ENCODE measurements at regions not wholly inside any gene's neighbourhood (a gene's known extent, or its start where the extent isn't known, plus 50 kb on each side); places are given as distances from the start of the nearest gene placed in this dataset.
"Not testable (repeated sequence)": the region's sequence is repeated elsewhere in the genome, so short reads cannot be mapped to it uniquely, and the experiment has no call there.

GRCh38 chr2:173511942-173512341 lies 157.3 kb downstream of the CDCA7 start:
- Histone ChIP-seq H3K27me3 (ENCODE audit: control insufficient read depth, insufficient read depth, low read length, poor library complexity, severe bottlenecking) (no peaks in the 10 kb centered on the region), H3K9me3 (ENCODE audit: control insufficient read depth, low read length) (no peaks in the 10 kb centered on the region), H3K27ac (ENCODE audit: insufficient read depth, low read depth, low read length, poor library complexity, severe bottlenecking) (no peak overlapping the region), H3K4me1 (ENCODE audit: control insufficient read depth, insufficient read depth, low read length) (no peaks in the 10 kb centered on the region), H3K4me3 (ENCODE audit: insufficient read depth, low read depth, low read length) (no peak overlapping the region), H3K36me3 (ENCODE audit: control insufficient read depth, insufficient read depth, low read length) (no peaks in the 10 kb centered on the region)
- WGBS, 2 experiments, result 79 to 84% methylated on average over 1 of the region's 1 CpG

DNA sequence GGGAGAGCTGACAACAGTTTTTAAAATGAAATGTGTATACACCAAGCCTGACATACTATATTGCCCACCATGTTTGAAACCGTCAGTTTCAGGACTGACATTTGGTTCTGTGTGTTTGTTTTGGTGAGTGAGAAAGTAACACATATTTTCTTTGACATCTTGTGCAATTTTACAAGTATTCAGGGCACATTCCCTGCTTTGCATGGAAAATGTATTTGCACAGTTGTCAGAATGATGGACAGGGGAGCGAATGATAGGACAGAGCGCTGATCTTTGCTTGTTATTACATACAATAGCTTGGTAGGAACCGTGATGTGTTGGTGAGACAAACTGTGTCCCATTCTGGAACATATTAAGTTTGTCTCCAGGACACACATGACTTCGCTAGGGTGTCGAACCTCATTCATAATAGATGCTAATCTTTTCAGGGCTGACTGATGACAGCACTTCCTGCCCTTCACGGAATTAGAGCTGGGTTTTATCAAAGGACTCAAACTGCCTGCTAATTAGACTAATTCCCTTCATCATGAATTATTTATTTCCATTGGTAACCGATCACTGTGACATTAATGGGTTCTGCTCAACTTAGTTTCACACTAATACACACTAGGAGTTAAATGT lies 158.5 kb downstream of the CDCA7 start:
- 91 to 92% methylated on average over 7 to 8 of the region's 8 CpGs for WGBS, 2 experiments
- Histone ChIP-seq H3K4me3 (ENCODE audit: insufficient read depth, low read depth, low read length) (no peak overlapping the region), H3K36me3 (ENCODE audit: control insufficient read depth, insufficient read depth, low read length) (no peaks in the 10 kb centered on the region), H3K4me1 (ENCODE audit: control insufficient read depth, insufficient read depth, low read length) (no peaks in the 10 kb centered on the region), H3K27ac (ENCODE audit: insufficient read depth, low read depth, low read length, poor library complexity, severe bottlenecking) (no peak overlapping the region), H3K27me3 (ENCODE audit: control insufficient read depth, insufficient read depth, low read length, poor library complexity, severe bottlenecking) (no peaks in the 10 kb centered on the region), H3K9me3 (ENCODE audit: control insufficient read depth, low read length) (no peaks in the 10 kb centered on the region)

- no peaks in the 10 kb centered on the region for H3K4me1 ChIP-seq (ENCODE audit: control insufficient read depth, insufficient read depth, low read length)
- WGBS, 2 experiments, result 100% methylated on average over 2 of the region's 2 CpGs
- no peak overlapping the region for H3K27ac ChIP-seq (ENCODE audit: insufficient read depth, low read depth, low read length, poor library complexity, severe bottlenecking)
- H3K36me3 ChIP-seq (ENCODE audit: control insufficient read depth, insufficient read depth, low read length), result no peaks in the 10 kb centered on the region
- no peaks in the 10 kb centered on the region for H3K9me3 ChIP-seq (ENCODE audit: control insufficient read depth, low read length)
- H3K4me3 ChIP-seq (ENCODE audit: insufficient read depth, low read depth, low read length), result no peak overlapping the region
- H3K27me3 ChIP-seq (ENCODE audit: control insufficient read depth, insufficient read depth, low read length, poor library complexity, severe bottlenecking), result no peaks in the 10 kb centered on the region
These were observed 166.2 kb downstream of the CDCA7 start for GRCh38 chr2:173520918-173521317.

DNA sequence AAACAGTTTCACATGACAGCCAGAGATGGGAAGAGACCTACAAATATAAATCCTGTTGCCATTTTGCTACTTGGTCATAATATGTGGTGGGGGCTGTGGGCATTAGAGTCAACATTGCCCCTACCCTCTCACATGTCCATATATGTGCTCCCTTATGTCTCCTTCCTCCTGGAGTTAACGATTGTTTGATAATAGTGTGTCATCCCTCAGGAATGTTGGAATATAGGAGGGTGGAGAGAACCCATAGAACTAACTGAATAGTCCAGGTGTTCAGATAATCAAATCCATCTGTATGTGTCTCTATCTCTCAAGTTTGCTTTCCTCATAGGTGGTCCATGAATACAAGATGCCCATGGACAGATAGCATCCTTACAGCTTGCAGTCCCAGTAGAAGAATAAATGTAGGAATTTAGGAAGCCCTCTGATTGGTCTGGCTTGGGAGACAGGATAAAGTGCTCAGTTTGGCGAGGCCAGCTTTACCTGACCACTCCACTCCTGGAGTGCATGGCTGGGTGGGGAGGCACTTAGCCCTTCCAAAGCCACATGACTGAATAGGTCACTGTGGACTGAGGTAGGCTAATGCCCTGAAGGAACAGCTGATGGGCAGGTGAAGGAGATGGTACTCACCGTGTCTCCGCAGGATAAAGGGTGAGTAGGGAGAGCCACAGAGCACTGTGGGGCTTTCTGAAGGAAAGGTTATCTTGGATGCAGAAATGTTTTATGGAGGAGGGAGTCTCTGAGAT lies 166.9 kb downstream of the CDCA7 start:
- Histone ChIP-seq H3K27ac (ENCODE audit: insufficient read depth, low read depth, low read length, poor library complexity, severe bottlenecking) (no peak overlapping the region), H3K9me3 (ENCODE audit: control insufficient read depth, low read length) (no peaks in the 10 kb centered on the region), H3K4me1 (ENCODE audit: control insufficient read depth, insufficient read depth, low read length) (no peaks in the 10 kb centered on the region), H3K27me3 (ENCODE audit: control insufficient read depth, insufficient read depth, low read length, poor library complexity, severe bottlenecking) (no peaks in the 10 kb centered on the region), H3K36me3 (ENCODE audit: control insufficient read depth, insufficient read depth, low read length) (no peaks in the 10 kb centered on the region), H3K4me3 (ENCODE audit: insufficient read depth, low read depth, low read length) (no peak overlapping the region)
- 92 to 93% methylated on average over 3 to 4 of the region's 4 CpGs for WGBS, 2 experiments

- Histone ChIP-seq H3K9me3 (ENCODE audit: control insufficient read depth, low read length) (no peaks in the 10 kb centered on the region), H3K4me3 (ENCODE audit: insufficient read depth, low read depth, low read length) (no peak overlapping the region), H3K36me3 (ENCODE audit: control insufficient read depth, insufficient read depth, low read length) (no peaks in the 10 kb centered on the region), H3K27me3 (ENCODE audit: control insufficient read depth, insufficient read depth, low read length, poor library complexity, severe bottlenecking) (no peaks in the 10 kb centered on the region), H3K4me1 (ENCODE audit: control insufficient read depth, insufficient read depth, low read length) (no peaks in the 10 kb centered on the region), H3K27ac (ENCODE audit: insufficient read depth, low read depth, low read length, poor library complexity, severe bottlenecking) (no peak overlapping the region)
- 80 to 88% methylated on average over 4 of the region's 4 CpGs for WGBS, 2 experiments
These were observed 168.8 kb downstream of the CDCA7 start for GRCh38 chr2:173523497-173523896.

- 91 to 98% methylated on average over 7 of the region's 7 CpGs for WGBS, 2 experiments
- Histone ChIP-seq H3K9me3 (ENCODE audit: control insufficient read depth, low read length) (no peaks in the 10 kb centered on the region), H3K4me1 (ENCODE audit: control insufficient read depth, insufficient read depth, low read length) (no peaks in the 10 kb centered on the region), H3K27me3 (ENCODE audit: control insufficient read depth, insufficient read depth, low read length, poor library complexity, severe bottlenecking) (no peaks in the 10 kb centered on the region), H3K27ac (ENCODE audit: insufficient read depth, low read depth, low read length, poor library complexity, severe bottlenecking) (no peak overlapping the region), H3K4me3 (ENCODE audit: insufficient read depth, low read depth, low read length) (no peak overlapping the region), H3K36me3 (ENCODE audit: control insufficient read depth, insufficient read depth, low read length) (no peaks in the 10 kb centered on the region)
These were observed 169.7 kb downstream of the CDCA7 start for GRCh38 chr2:173524256-173524955.

GRCh38 chr2:173532732-173533531 lies 178.3 kb downstream of the CDCA7 start:
- not testable (repeated sequence) for H3K4me3 ChIP-seq (ENCODE audit: insufficient read depth, low read depth, low read length); H3K27ac ChIP-seq (ENCODE audit: insufficient read depth, low read depth, low read length, poor library complexity, severe bottlenecking); H3K4me1 ChIP-seq (ENCODE audit: control insufficient read depth, insufficient read depth, low read length); H3K9me3 ChIP-seq (ENCODE audit: control insufficient read depth, low read length); H3K36me3 ChIP-seq (ENCODE audit: control insufficient read depth, insufficient read depth, low read length); H3K27me3 ChIP-seq (ENCODE audit: control insufficient read depth, insufficient read depth, low read length, poor library complexity, severe bottlenecking)
- WGBS, 2 experiments, result 78 to 81% methylated on average over 32 of the region's 32 CpGs

GRCh38 chr2:173537694-173538093 lies 183.0 kb downstream of the CDCA7 start:
- Histone ChIP-seq H3K27me3 (ENCODE audit: control insufficient read depth, insufficient read depth, low read length, poor library complexity, severe bottlenecking) (no peaks in the 10 kb centered on the region), H3K27ac (ENCODE audit: insufficient read depth, low read depth, low read length, poor library complexity, severe bottlenecking) (no peak overlapping the region), H3K4me3 (ENCODE audit: insufficient read depth, low read depth, low read length) (no peak overlapping the region), H3K36me3 (ENCODE audit: control insufficient read depth, insufficient read depth, low read length) (no peaks in the 10 kb centered on the region), H3K9me3 (ENCODE audit: control insufficient read depth, low read length) (no peaks in the 10 kb centered on the region), H3K4me1 (ENCODE audit: control insufficient read depth, insufficient read depth, low read length) (no peaks in the 10 kb centered on the region)
- WGBS, 2 experiments, result 92 to 100% methylated on average over 1 to 2 of the region's 2 CpGs

DNA sequence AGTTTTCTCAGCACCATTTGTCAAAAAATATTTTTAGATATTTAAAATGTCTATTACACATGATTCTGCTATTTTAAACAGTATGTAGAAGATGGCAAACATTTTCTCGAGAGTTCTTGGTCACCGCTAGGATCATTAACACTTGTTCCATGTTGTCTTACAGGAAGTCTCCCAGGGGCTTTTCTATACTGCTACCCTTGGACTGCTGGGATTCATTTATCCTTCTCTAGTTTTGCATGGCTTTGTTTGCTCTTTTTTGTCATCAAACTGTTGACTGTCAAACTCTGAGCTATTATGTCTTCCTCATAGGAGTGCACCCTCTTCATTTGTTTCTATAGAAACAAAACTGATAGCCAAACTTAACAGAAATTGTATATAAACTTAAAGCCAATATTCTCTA lies 184.9 kb downstream of the CDCA7 start:
- WGBS, 2 experiments, result 93 to 99% methylated on average over 2 of the region's 2 CpGs
- Histone ChIP-seq H3K4me3 (ENCODE audit: insufficient read depth, low read depth, low read length) (no peak overlapping the region), H3K9me3 (ENCODE audit: control insufficient read depth, low read length) (no peaks in the 10 kb centered on the region), H3K27me3 (ENCODE audit: control insufficient read depth, insufficient read depth, low read length, poor library complexity, severe bottlenecking) (no peaks in the 10 kb centered on the region), H3K36me3 (ENCODE audit: control insufficient read depth, insufficient read depth, low read length) (no peaks in the 10 kb centered on the region), H3K4me1 (ENCODE audit: control insufficient read depth, insufficient read depth, low read length) (no peaks in the 10 kb centered on the region), H3K27ac (ENCODE audit: insufficient read depth, low read depth, low read length, poor library complexity, severe bottlenecking) (no peak overlapping the region)
